GM12878 (cell line): ENCODE measurements at regions not wholly inside any gene's neighbourhood (a gene's known extent, or its start where the extent isn't known, plus 50 kb on each side); places are given as distances from the start of the nearest gene placed in this dataset.

Source experiments
- ATAC-seq: fragments of 200-7000 bp; cut with Tn5 transposase; 3 replicates; pipeline ENCODE4 v1.9.1; 2020; ENCODE audit warnings: mild to moderate bottlenecking, moderate library complexity
- BruUV-seq: library from RNA; stranded (reverse); fragments of 400-500 nt; replicated peaks from 2 replicates; lab custom pipeline; 2021; lab: Mats Ljungman, UMichigan
- CTCF ChIA-PET: fragments of 300-600 bp; sonication (Branson Sonifier 250); formaldehyde crosslinking; extraction: SDS; loops from one replicate; lab custom pipeline; 2021; ENCODE audit warnings: inconsistent platforms; lab: Yijun Ruan, JAX
- POLR2A ChIA-PET: fragments of 350-600 bp; formaldehyde crosslinking; extraction: SDS; loops from one replicate; lab custom pipeline; 2021; ENCODE audit warnings: inconsistent platforms; lab: Charles Lee
- RAD21 ChIA-PET: fragments of 300-600 bp; sonication (Branson Sonifier 250); formaldehyde crosslinking; loops from one replicate; lab custom pipeline; 2023; ENCODE audit warnings: antibody characterized with exemption; ENCODE audit not compliant: unreplicated experiment; lab: Charles Lee
- SMC1A ChIA-PET: fragments of 300-600 bp; sonication (Branson Sonifier 250); formaldehyde crosslinking; loops from one replicate; lab custom pipeline; 2023; ENCODE audit not compliant: unreplicated experiment, uncharacterized antibody; lab: Charles Lee
- DNase-seq: peaks from one replicate; pipeline ENCODE4 v3.0.0-alpha.2; 2011; ENCODE audit warnings: low read depth, low spot score
- FAIRE-seq: peaks from 3 replicates; lab custom pipeline; 2011; peaks lifted over from hg19 to GRCh38; lab: Jason Lieb, UNC
- H2AFZ ChIP-seq: 2 replicates; pipeline ENCODE4 v1.6.0; 2011; ENCODE audit warnings: low read depth, low read length, control low read depth; ENCODE audit not compliant: control insufficient read depth
- H3K27ac ChIP-seq: 2 replicates; pipeline ENCODE4 v1.5.1; 2011; ENCODE audit warnings: control low read depth; ENCODE audit not compliant: control insufficient read depth, insufficient read depth
- H3K27me3 ChIP-seq, 2 experiments: replicated peaks in 1 of 2; 2 replicates each; pipeline versions ENCODE4 v1.6.0 to v1.6.1; 2011; ENCODE audit warnings: low read length in 1 of 2; ENCODE audit not compliant: control insufficient read depth in 2 of 2, insufficient read depth in 2 of 2
- H3K36me3 ChIP-seq, 2 experiments: 2 replicates each; pipeline ENCODE4 v1.5.1; 2011; ENCODE audit warnings: low read length in 1 of 2; ENCODE audit not compliant: control insufficient read depth in 2 of 2, insufficient read depth in 2 of 2
- H3K4me1 ChIP-seq: 2 replicates; pipeline ENCODE4 v1.6.1; 2011; ENCODE audit warnings: mild to moderate bottlenecking, low read length, moderate library complexity, mixed read lengths; ENCODE audit not compliant: control insufficient read depth, insufficient read depth
- H3K4me2 ChIP-seq: 2 replicates; pipeline ENCODE4 v1.6.0; 2011; ENCODE audit warnings: control low read depth; ENCODE audit not compliant: control insufficient read depth, insufficient read depth
- H3K4me3 ChIP-seq: fragments of 200-600 bp; sonication (generic); 2 replicates; pipeline ENCODE4 v1.5.1; 2016
- H3K79me2 ChIP-seq: 2 replicates; pipeline ENCODE4 v1.6.0; 2011; ENCODE audit warnings: low read length; ENCODE audit not compliant: control insufficient read depth, insufficient read depth
- H3K9ac ChIP-seq: 2 replicates; pipeline ENCODE4 v1.8.0; 2011; ENCODE audit warnings: low read length, control low read depth, mixed read lengths; ENCODE audit not compliant: control insufficient read depth, insufficient read depth
- H3K9me3 ChIP-seq: replicated peaks from 3 replicates; pipeline ENCODE4 v1.5.1; 2011; ENCODE audit warnings: mild to moderate bottlenecking, low read length; ENCODE audit not compliant: control insufficient read depth, insufficient read depth
- H4K20me1 ChIP-seq: 2 replicates; pipeline ENCODE4 v1.6.0; 2011; ENCODE audit not compliant: control insufficient read depth, insufficient read depth
- BHLHE40 ChIP-seq, 2 experiments: fragments of 450-650 bp in 1 of 2; IDR thresholded peaks; 2 replicates each; pipeline ENCODE4 v1.6.1; 2011 to 2017; ENCODE audit warnings: low read depth in 2 of 2, borderline replicate concordance in 1 of 2, improper control_type of control experiment in 1 of 2, low read length in 1 of 2, mild to moderate bottlenecking in 1 of 2
- CBFB ChIP-seq: IDR thresholded peaks from 2 replicates; pipeline ENCODE4 v1.6.1; 2016; ENCODE audit warnings: antibody characterized with exemption, low read depth
- CBX3 ChIP-seq: fragments of 200-600 bp; sonication (generic); IDR thresholded peaks from 2 replicates; pipeline ENCODE4 v1.6.1; 2016; ENCODE audit warnings: low read depth, borderline replicate concordance
- CHD1 ChIP-seq: IDR thresholded peaks from 2 replicates; pipeline ENCODE4 v1.6.1; 2012; ENCODE audit warnings: low read depth, low read length, improper control_type of control experiment
- GATAD2B ChIP-seq: fragments of 450-650 bp; conservative IDR thresholded peaks from 2 replicates; pipeline ENCODE4 v1.6.1; 2017; ENCODE audit warnings: low read depth, mild to moderate bottlenecking, moderate library complexity
- NFIC ChIP-seq: IDR thresholded peaks from 2 replicates; pipeline ENCODE4 v1.6.1; 2012; ENCODE audit warnings: low read depth, mild to moderate bottlenecking, inconsistent platforms, low read length, moderate library complexity
- NFYA ChIP-seq: IDR thresholded peaks from 2 replicates; pipeline ENCODE4 v1.6.1; 2011; ENCODE audit warnings: low read depth, mild to moderate bottlenecking, low read length, improper control_type of control experiment, borderline replicate concordance
- PAX8 ChIP-seq: fragments of 450-650 bp; IDR thresholded peaks from 2 replicates; pipeline ENCODE4 v1.6.1; 2017; ENCODE audit warnings: mild to moderate bottlenecking, moderate library complexity
- PML ChIP-seq: IDR thresholded peaks from 2 replicates; pipeline ENCODE4 v1.6.1; 2012; ENCODE audit warnings: low read length, inconsistent platforms
- TCF3 ChIP-seq: IDR thresholded peaks from 2 replicates; pipeline ENCODE4 v1.6.1; 2012; ENCODE audit warnings: low read depth, mild to moderate bottlenecking, low read length, borderline replicate concordance; ENCODE audit not compliant: insufficient read depth
- YBX1 ChIP-seq: fragments of 450-650 bp; IDR thresholded peaks from 2 replicates; pipeline ENCODE4 v1.6.1; 2016; ENCODE audit warnings: antibody characterized with exemption
- YY1 ChIP-seq: IDR thresholded peaks from 2 replicates; pipeline ENCODE4 v1.6.1; 2011; ENCODE audit warnings: low read depth, mild to moderate bottlenecking, low read length
- ZNF217 ChIP-seq: fragments of 450-650 bp; IDR thresholded peaks from 2 replicates; pipeline ENCODE4 v1.6.1; 2017; ENCODE audit warnings: antibody characterized with exemption, mild to moderate bottlenecking
- ZSCAN29 ChIP-seq: fragments of 450-650 bp; IDR thresholded peaks from 2 replicates; pipeline ENCODE4 v1.6.1; 2017; ENCODE audit warnings: mild to moderate bottlenecking, moderate library complexity
- ZZZ3 ChIP-seq: IDR thresholded peaks from 2 replicates; pipeline ENCODE4 v1.6.1; 2011; ENCODE audit warnings: low read depth; ENCODE audit not compliant: control insufficient read depth, insufficient read length
- WGBS: methylation state at CpG from one replicate; pipeline ENCODE4 v1.1.6; 2016; ENCODE audit warnings: low lambda C conversion rate; ENCODE audit not compliant: insufficient replicate concordance, insufficient coverage; ENCODE audit errors: missing lambda C conversion rate; 5-methylcytosine and 5-hydroxymethylcytosine counted together
- in situ Hi-C: fragments of 300-500 bp; cut with MboI; formaldehyde crosslinking; loops from 9 replicates; pipeline ENCODE4 v1.14.3; 2018; ENCODE audit warnings: mixed read lengths
- intact Hi-C: fragments of 100-400 bp; cut with micrococcal nuclease; formaldehyde crosslinking; loops from one replicate; pipeline ENCODE4 v1.14.2; 2022; ENCODE audit not compliant: unreplicated experiment
- TF ChIP-seq, protein P1 (sequence below): IDR thresholded peaks from 2 replicates; pipeline ENCODE4 v1.6.1; 2011; ENCODE audit warnings: borderline replicate concordance, low read depth, mild to moderate bottlenecking, moderate library complexity, low read length; ENCODE audit not compliant: insufficient read depth, poor library complexity, severe bottlenecking
- TF ChIP-seq, protein P2 (sequence below): fragments of 450-650 bp; IDR thresholded peaks from 2 replicates; pipeline ENCODE4 v1.6.1; 2016; ENCODE audit warnings: mild to moderate bottlenecking

DNA sequence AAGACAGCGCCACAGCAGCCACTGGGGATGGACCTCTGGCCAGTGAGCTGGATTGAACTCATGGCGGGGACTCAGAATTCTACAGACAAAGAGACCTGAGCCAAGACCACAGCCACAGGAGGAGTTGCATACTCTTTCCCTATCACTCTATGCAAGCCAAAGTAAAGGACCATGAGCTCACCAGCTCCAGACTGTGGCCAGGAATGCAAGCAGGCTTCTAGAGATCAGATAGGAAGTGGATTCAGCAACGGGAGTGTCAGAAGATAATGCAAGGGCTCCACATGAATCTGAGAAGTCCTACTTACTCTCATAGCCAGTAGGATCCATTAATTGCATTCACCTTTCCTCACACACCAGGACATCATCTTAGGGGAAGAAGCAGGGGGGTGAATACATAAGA lies 415.4 kb upstream of the POU3F3 start:
- H3K79me2 ChIP-seq = no peaks in the 10 kb centered on the region
- FAIRE-seq (no peak), ATAC-seq (no peak), DNase-seq (no peak)
- H3K4me1 ChIP-seq = no peaks in the 10 kb centered on the region
- BruUV-seq = no TSS peak
- in situ Hi-C loops (no loop called here), intact Hi-C loops (no loop called here)
- 56% methylated on average over 3 of the region's 3 CpGs for WGBS
- TF ChIP-seq GATAD2B (no peak), PML (no peak), YBX1 (no peak), CBFB (no peak), BHLHE40 (IDR thresholded peaks at IDR 0.05; ENCODE audit: borderline replicate concordance in 1 of 2, low read depth in 2 of 2, low read length in 1 of 2) (no peak), NFYA (no peak), CHD1 (no peak), CBX3 (no peak), ZSCAN29 (no peak), ZZZ3 (no peak), PAX8 (no peak), ZNF217 (no peak), YY1 (no peak), TCF3 (no peak), NFIC (no peak)
- TF ChIP-seq, protein P1, sequence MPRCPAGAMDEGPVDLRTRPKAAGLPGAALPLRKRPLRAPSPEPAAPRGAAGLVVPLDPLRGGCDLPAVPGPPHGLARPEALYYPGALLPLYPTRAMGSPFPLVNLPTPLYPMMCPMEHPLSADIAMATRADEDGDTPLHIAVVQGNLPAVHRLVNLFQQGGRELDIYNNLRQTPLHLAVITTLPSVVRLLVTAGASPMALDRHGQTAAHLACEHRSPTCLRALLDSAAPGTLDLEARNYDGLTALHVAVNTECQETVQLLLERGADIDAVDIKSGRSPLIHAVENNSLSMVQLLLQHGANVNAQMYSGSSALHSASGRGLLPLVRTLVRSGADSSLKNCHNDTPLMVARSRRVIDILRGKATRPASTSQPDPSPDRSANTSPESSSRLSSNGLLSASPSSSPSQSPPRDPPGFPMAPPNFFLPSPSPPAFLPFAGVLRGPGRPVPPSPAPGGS = no peak
- TF ChIP-seq, protein P2, sequence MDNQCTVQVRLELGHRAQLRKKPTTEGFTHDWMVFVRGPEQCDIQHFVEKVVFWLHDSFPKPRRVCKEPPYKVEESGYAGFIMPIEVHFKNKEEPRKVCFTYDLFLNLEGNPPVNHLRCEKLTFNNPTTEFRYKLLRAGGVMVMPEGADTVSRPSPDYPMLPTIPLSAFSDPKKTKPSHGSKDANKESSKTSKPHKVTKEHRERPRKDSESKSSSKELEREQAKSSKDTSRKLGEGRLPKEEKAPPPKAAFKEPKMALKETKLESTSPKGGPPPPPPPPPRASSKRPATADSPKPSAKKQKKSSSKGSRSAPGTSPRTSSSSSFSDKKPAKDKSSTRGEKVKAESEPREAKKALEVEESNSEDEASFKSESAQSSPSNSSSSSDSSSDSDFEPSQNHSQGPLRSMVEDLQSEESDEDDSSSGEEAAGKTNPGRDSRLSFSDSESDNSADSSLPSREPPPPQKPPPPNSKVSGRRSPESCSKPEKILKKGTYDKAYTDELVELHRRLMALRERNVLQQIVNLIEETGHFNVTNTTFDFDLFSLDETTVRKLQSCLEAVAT = no peak
- no peak overlapping the region for H3K4me2 ChIP-seq
- ChIA-PET CTCF (interaction anchor here (1.2 to 1.9 kb wide), 2 partner anchors 411 to 1278 kb away, joined by 3 to 5 read pairs; no protein-coding TSS in a partner anchor), RAD21 (interaction anchor here (0.8 kb wide), 1 partner anchor 10 kb away, joined by 5 read pairs; no protein-coding TSS in a partner anchor), POLR2A (no interaction called here), SMC1A (no interaction called here)
- H3K9ac ChIP-seq = no peak overlapping the region
- H3K27ac ChIP-seq = no peak overlapping the region
- H3K4me3 ChIP-seq = no peak overlapping the region
- no peaks in the 10 kb centered on the region for H3K36me3 ChIP-seq
- no peaks in the 10 kb centered on the region for H4K20me1 ChIP-seq
- no peaks in the 10 kb centered on the region for H3K27me3 ChIP-seq
- no peaks in the 10 kb centered on the region for H3K9me3 ChIP-seq
- H2AFZ ChIP-seq = no peak overlapping the region
